ENCODE measurements at regions not wholly inside any gene's neighbourhood (a gene's known extent, or its start where the extent isn't known, plus 50 kb on each side); places are given as distances from the start of the nearest gene placed in this dataset.
A peak's percentile ranks its signal among the peaks of the same experiment; 100 is the strongest.

GRCh38 chr11:105449100-105449734 lies 160.7 kb upstream of the GRIA4 start:
- no peaks in the 10 kb centered on the region for H3K27me3 ChIP-seq (ENCODE audit: insufficient read depth, low read length)
- H3K27ac ChIP-seq (ENCODE audit: low read depth, low read length) = no peak overlapping the region
- RAD21 ChIA-PET (ENCODE audit: low non-redundant PET in 1 of 2, low total read pairs in 2 of 2, uncharacterized antibody in 2 of 2, unreplicated experiment in 2 of 2) = no interaction called here
- H2AFZ ChIP-seq (ENCODE audit: low read depth, low read length, poor library complexity, severe bottlenecking) = no peak overlapping the region
- no peaks in the 10 kb centered on the region for H3K79me2 ChIP-seq (ENCODE audit: insufficient read depth, low read length)
- no peaks in the 10 kb centered on the region for H3K9me3 ChIP-seq (ENCODE audit: control insufficient read depth in 1 of 2, insufficient read depth in 1 of 2, low read depth in 1 of 2, low read length in 2 of 2)
- TF ChIP-seq SRF (IDR thresholded peaks at IDR 0.05; ENCODE audit: low read depth) = no peak
- no peak for TF ChIP-seq ZBTB33 (IDR thresholded peaks at IDR 0.05; ENCODE audit: extremely low read depth, insufficient replicate concordance, low read length)
- TF ChIP-seq TCF7L2 (IDR thresholded peaks at IDR 0.05; ENCODE audit: borderline replicate concordance, extremely low read depth, insufficient read depth, insufficient read length) = no peak
- no peaks in the 10 kb centered on the region for H4K20me1 ChIP-seq (ENCODE audit: insufficient read depth)
- DNase-seq (ENCODE audit: low read depth, low spot score) (no peak), ATAC-seq (0 out of 2 replicates have a peak, but pooled peaks have one; percentile 32)
- no peaks in the 10 kb centered on the region for H3K4me1 ChIP-seq (ENCODE audit: control insufficient read depth in 1 of 2, insufficient read depth in 2 of 2, low read length in 2 of 2)
- no peaks in the 10 kb centered on the region for H3K9me2 ChIP-seq (ENCODE audit: insufficient read depth)
- BruUV-seq (replicated peaks) = no TSS peak
- intact Hi-C loops (cut with micrococcal nuclease) = no loop called here
- H3K4me3 ChIP-seq (replicated peaks in 1 of 2; ENCODE audit: low read depth in 1 of 2, low read length in 2 of 2) = no peak overlapping the region
- H3K36me3 ChIP-seq (ENCODE audit: control insufficient read depth in 1 of 2, insufficient read depth in 2 of 2, low read length in 2 of 2) = no peaks in the 10 kb centered on the region
- CTCF ChIA-PET = no interaction called here
- H3K4me2 ChIP-seq (ENCODE audit: low read length) = no peak overlapping the region
- POLR2A ChIA-PET = no interaction called here
- H3K9ac ChIP-seq (ENCODE audit: low read length) = no peak overlapping the region

- Histone ChIP-seq H3K4me3 (replicated peaks in 1 of 2; ENCODE audit: low read depth in 1 of 2, low read length in 2 of 2) (no peak overlapping the region), H3K4me1 (ENCODE audit: control insufficient read depth in 1 of 2, insufficient read depth in 2 of 2, low read length in 2 of 2) (no peaks in the 10 kb centered on the region), H3K79me2 (ENCODE audit: insufficient read depth, low read length) (no peaks in the 10 kb centered on the region), H2AFZ (ENCODE audit: low read depth, low read length, poor library complexity, severe bottlenecking) (no peak overlapping the region), H3K9me2 (ENCODE audit: insufficient read depth) (no peaks in the 10 kb centered on the region), H3K36me3 (ENCODE audit: control insufficient read depth in 1 of 2, insufficient read depth in 2 of 2, low read length in 2 of 2) (no peaks in the 10 kb centered on the region), H4K20me1 (ENCODE audit: insufficient read depth) (no peaks in the 10 kb centered on the region), H3K27me3 (ENCODE audit: insufficient read depth, low read length) (no peaks in the 10 kb centered on the region), H3K9ac (ENCODE audit: low read length) (no peak overlapping the region), H3K9me3 (ENCODE audit: control insufficient read depth in 1 of 2, insufficient read depth in 1 of 2, low read depth in 1 of 2, low read length in 2 of 2) (no peaks in the 10 kb centered on the region), H3K27ac (ENCODE audit: low read depth, low read length) (no peak overlapping the region), H3K4me2 (ENCODE audit: low read length) (no peak overlapping the region)
- POLR2A ChIA-PET = no interaction called here
- intact Hi-C loops (cut with micrococcal nuclease) = no loop called here
- ATAC-seq (no peak), DNase-seq (ENCODE audit: low read depth, low spot score) (no peak)
- CTCF ChIA-PET = no interaction called here
- no TSS peak for BruUV-seq (replicated peaks)
- RAD21 ChIA-PET (ENCODE audit: low non-redundant PET in 1 of 2, low total read pairs in 2 of 2, uncharacterized antibody in 2 of 2, unreplicated experiment in 2 of 2) = no interaction called here
- no peak for TF ChIP-seq ZFX (IDR thresholded peaks at IDR 0.05)
- no peak for TF ChIP-seq EZH2phosphoT487 (IDR thresholded peaks at IDR 0.05; ENCODE audit: borderline replicate concordance)
- no peak for TF ChIP-seq ZNF274 (IDR thresholded peaks at IDR 0.05; ENCODE audit: low read depth, low read length)
- TF ChIP-seq SP1 (IDR thresholded peaks at IDR 0.05; ENCODE audit: low read depth) = no peak
- no peak for TF ChIP-seq JUND (IDR thresholded peaks at IDR 0.05)
- no peak for TF ChIP-seq EGR1 (IDR thresholded peaks at IDR 0.05; ENCODE audit: low read depth)
- no peak for TF ChIP-seq EZH2 (IDR thresholded peaks at IDR 0.05)
- TF ChIP-seq SIN3A (IDR thresholded peaks at IDR 0.05; ENCODE audit: low read depth) = no peak
- TF ChIP-seq SRF (IDR thresholded peaks at IDR 0.05; ENCODE audit: low read depth) = no peak
- no peak for TF ChIP-seq YY1 (IDR thresholded peaks at IDR 0.05; ENCODE audit: extremely low read depth, insufficient replicate concordance, low read depth, low read length)
- TF ChIP-seq FOSL1 (IDR thresholded peaks at IDR 0.05; ENCODE audit: low read depth) = no peak
- no peak for TF ChIP-seq ZBTB33 (IDR thresholded peaks at IDR 0.05; ENCODE audit: extremely low read depth, insufficient replicate concordance, low read length)
- TF ChIP-seq ATF3 (IDR thresholded peaks at IDR 0.05) = no peak
- no peak for TF ChIP-seq MAX (IDR thresholded peaks at IDR 0.05)
These were observed 161.2 kb upstream of the GRIA4 start for GRCh38 chr11:105448703-105449079.

All from HCT116 (cell line).